Mucosa of descending colon (tissue), 3 donors: ENCODE measurements at regions not wholly inside any gene's neighbourhood (a gene's known extent, or its start where the extent isn't known, plus 50 kb on each side); places are given as distances from the start of the nearest gene placed in this dataset.
A peak's percentile ranks its signal among the peaks of the same experiment; 100 is the strongest.

Experiments used
- ATAC-seq: fragments of 200-7000 bp; cut with Tn5 transposase; one replicate; pipeline ENCODE4 v1.9.1; 2020; ENCODE audit warnings: mild to moderate bottlenecking, moderate library complexity
- DNase-seq, 3 donors: peaks; one replicate each; pipeline ENCODE4 v3.0.0-alpha.2; 2020
- H3K36me3 ChIP-seq: fragments of 200-600 bp; one replicate; pipeline ENCODE4 v1.8.0; 2021; ENCODE audit warnings: low read depth, mild to moderate bottlenecking
- H3K4me1 ChIP-seq: fragments of 200-600 bp; one replicate; pipeline ENCODE4 v1.8.0; 2021; ENCODE audit warnings: low read depth, mild to moderate bottlenecking
- H3K4me3 ChIP-seq: fragments of 200-600 bp; one replicate; pipeline ENCODE4 v1.8.0; 2021; ENCODE audit warnings: mild to moderate bottlenecking
- H3K9me3 ChIP-seq: fragments of 200-600 bp; one replicate; pipeline ENCODE4 v1.8.0; 2021; ENCODE audit warnings: mild to moderate bottlenecking
- intact Hi-C, 2 donors: fragments of 100-400 bp; cut with DNase I in 1 of 2; cut with micrococcal nuclease in 1 of 2; formaldehyde crosslinking; loops; one replicate each; pipeline versions ENCODE4 v1.11.0 to v1.11.1; 2022; cut with DNase I, micrococcal nuclease
- TF ChIP-seq, protein P1 (sequence below): fragments of 200-600 bp; IDR thresholded peaks from one replicate; pipeline ENCODE4 v1.8.0; 2022; ENCODE audit warnings: antibody characterized with exemption, mild to moderate bottlenecking
- donor health status: DM: no; HTN: no; CAD: no; lungs with moderate emphysema.
- donor health status: DM: no; HTN: no; CAD: no.
- donor health status: DM: no; HTN: yes; CAD: no.

- intact Hi-C loops: no loop called here
- DNase-seq (no peak), ATAC-seq (peak; percentile 33)
- peaks cover 6% of the 10 kb centered on the region for H3K4me1 ChIP-seq
- no peaks in the 10 kb centered on the region for H3K36me3 ChIP-seq
- H3K9me3 ChIP-seq: no peaks in the 10 kb centered on the region
- TF ChIP-seq, protein P1, sequence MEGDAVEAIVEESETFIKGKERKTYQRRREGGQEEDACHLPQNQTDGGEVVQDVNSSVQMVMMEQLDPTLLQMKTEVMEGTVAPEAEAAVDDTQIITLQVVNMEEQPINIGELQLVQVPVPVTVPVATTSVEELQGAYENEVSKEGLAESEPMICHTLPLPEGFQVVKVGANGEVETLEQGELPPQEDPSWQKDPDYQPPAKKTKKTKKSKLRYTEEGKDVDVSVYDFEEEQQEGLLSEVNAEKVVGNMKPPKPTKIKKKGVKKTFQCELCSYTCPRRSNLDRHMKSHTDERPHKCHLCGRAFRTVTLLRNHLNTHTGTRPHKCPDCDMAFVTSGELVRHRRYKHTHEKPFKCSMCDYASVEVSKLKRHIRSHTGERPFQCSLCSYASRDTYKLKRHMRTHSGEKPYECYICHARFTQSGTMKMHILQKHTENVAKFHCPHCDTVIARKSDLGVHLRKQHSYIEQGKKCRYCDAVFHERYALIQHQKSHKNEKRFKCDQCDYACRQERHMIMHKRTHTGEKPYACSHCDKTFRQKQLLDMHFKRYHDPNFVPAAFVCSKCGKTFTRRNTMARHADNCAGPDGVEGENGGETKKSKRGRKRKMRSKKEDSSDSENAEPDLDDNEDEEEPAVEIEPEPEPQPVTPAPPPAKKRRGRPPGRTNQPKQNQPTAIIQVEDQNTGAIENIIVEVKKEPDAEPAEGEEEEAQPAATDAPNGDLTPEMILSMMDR: no peak
- no peak overlapping the region for H3K4me3 ChIP-seq
These were observed 119.1 kb upstream of the ADAMTS9 start for GRCh38 chr3:64806668-64807605.

DNA sequence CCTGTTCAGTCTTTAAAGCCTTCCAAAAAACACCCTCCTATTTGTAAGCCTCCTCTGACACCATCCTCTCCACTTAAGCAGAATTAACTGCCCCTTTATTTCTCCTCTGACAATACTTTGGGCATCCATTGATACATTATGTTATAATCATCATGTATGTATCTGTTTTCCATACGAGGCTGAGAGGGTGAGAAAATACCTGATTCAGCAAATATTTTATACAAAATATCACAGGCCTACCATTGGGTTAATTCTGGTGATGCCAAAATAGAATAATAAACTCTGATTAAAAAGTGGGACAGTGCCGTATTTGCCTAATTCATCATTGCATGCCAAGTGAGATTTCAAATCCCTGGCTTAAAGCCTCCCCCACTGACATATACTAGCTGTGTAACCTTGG is 118.2 kb upstream of the ADAMTS9 start:
- DNase-seq (no peak), ATAC-seq (no peak)
- intact Hi-C loops: no loop called here
- TF ChIP-seq, protein P1: no peak
- no peaks in the 10 kb centered on the region for H3K9me3 ChIP-seq
- H3K36me3 ChIP-seq: no peaks in the 10 kb centered on the region
- peaks cover 6% of the 10 kb centered on the region for H3K4me1 ChIP-seq
- no peak overlapping the region for H3K4me3 ChIP-seq

GRCh38 chr3:64805248-64805647 is 117.4 kb upstream of the ADAMTS9 start:
- intact Hi-C loops: no loop called here
- H3K4me3 ChIP-seq: no peak overlapping the region
- no peak for DNase-seq

DNA sequence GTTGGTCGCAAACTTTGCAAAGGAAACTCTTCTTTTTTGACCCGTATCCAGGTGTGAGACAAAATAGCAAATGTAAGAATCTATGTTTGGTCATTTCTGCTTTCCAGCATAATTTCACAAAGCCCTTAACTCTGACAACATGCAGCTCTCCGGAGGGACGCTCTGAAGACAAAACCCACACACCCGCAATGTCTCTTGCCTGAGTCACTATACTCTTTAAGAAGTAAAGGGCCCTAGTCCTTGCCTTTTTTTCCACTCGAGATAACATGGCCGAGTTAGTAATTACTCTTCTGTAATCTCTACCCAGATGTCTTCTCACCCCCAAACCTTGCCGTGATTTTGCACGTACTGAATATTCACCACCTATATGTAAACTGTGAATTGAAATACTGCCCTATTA is 115.7 kb upstream of the ADAMTS9 start:
- DNase-seq (no peak), ATAC-seq (no peak)
- no peaks in the 10 kb centered on the region for H3K9me3 ChIP-seq
- no peak overlapping the region for H3K4me3 ChIP-seq
- H3K36me3 ChIP-seq: no peaks in the 10 kb centered on the region
- H3K4me1 ChIP-seq: peaks cover 6% of the 10 kb centered on the region
- intact Hi-C loops: no loop called here
- TF ChIP-seq, protein P1: no peak

More at GRCh38 chr3:64805248-64805647, 117.4 kb upstream of the ADAMTS9 start:
- H3K4me1 ChIP-seq: peaks cover 6% of the 10 kb centered on the region
- TF ChIP-seq, protein P1: no peak
- H3K9me3 ChIP-seq: no peaks in the 10 kb centered on the region
- ATAC-seq: no peak
- H3K36me3 ChIP-seq: no peaks in the 10 kb centered on the region

GRCh38 chr3:64802460-64802859 is 114.7 kb upstream of the ADAMTS9 start:
- Histone ChIP-seq H3K36me3 (no peaks in the 10 kb centered on the region), H3K4me1 (peaks cover 2% of the 10 kb centered on the region), H3K9me3 (no peaks in the 10 kb centered on the region), H3K4me3 (no peak overlapping the region)
- intact Hi-C loops: no loop called here
- ATAC-seq (no peak), DNase-seq (no peak)
- TF ChIP-seq, protein P1: no peak
